ENCODE measurements at regions not wholly inside any gene's neighbourhood (a gene's known extent, or its start where the extent isn't known, plus 50 kb on each side); places are given as distances from the start of the nearest gene placed in this dataset.
"Not testable (repeated sequence)": the region's sequence is repeated elsewhere in the genome, so short reads cannot be mapped to it uniquely, and the experiment has no call there.

DNA sequence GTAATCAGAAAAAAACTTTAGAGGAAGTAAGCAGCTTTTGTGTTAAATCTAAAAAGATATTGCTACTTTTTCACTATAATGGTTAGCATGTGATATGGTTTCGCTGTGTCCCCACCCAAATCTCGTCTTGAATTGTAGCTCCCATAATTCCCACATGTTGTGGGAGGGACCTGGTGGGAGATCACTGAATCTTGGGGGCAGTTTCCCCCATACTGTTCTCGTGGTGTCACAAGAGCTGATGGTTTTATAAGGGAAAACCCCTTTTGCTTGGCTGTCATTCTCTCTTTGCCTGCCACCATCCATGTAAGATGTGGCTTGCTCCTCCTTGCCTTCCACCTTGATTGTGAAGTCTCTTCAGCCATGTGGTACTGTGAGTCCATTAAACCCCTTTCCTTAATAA, 117.1 kb downstream of the KCNJ2 start:
- no peak for DNase-seq

- no peak for DNase-seq
Measured at GRCh38 chr17:70288540-70289290, 119.4 kb downstream of the KCNJ2 start.

- no peak for DNase-seq
Measured at GRCh38 chr17:70290770-70291169, 121.4 kb downstream of the KCNJ2 start.

- DNase-seq = no peak
Measured at GRCh38 chr17:70292366-70292765, 123.0 kb downstream of the KCNJ2 start.

DNA sequence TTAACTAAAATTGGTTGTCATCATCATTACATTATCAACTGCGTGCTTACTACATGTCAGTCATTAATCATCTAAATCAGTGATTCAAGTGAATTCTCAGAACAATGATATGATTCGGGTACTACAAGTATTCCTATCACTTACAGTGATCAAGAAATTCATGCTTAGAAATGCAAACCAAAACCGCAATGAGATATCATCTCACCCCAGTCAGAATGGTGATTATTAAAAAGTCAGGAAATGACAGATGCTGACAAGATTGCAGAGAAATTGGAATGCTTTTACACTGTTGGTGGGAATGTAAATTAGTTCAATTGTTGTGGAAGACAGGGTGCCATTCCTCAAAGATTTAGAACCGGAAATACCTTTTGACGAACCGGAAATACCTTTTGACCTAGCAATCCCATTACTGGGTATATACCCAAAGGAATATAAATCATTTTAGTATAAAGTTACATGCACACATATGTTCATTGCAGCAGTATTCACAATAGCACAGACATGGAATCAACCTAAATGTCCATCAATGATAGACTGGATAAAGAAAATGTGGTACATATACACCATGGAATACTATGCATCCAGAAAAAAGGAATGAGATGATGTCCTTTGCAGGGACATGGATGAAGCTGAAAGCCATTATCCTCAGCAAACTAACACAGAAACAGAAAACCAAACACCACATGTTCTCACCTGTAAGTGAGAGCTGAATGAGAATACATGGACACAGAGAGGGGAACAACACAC, 124.4 kb downstream of the KCNJ2 start:
- not testable (repeated sequence) for DNase-seq

GRCh38 chr17:70295329-70295728, 126.0 kb downstream of the KCNJ2 start:
- DNase-seq = no peak

DNA sequence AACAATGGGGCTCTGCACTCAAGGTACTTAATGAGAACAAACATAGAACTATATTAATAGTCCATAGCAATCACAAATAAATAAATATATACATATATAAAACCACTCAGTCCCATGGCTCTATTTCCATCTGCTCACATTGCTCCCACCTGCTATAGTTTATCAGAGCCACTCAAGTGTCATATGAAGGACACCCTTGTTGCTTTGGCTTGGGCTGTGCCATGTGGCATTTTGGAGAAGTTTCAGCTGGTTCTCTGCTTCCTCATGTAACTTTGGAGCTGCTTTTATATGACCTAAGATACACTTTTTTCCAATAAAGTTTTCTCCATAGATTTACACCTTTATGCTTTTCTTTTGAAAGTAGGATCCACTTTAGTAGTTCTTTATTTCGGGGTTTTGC, 126.4 kb downstream of the KCNJ2 start:
- no peak for DNase-seq

DNA sequence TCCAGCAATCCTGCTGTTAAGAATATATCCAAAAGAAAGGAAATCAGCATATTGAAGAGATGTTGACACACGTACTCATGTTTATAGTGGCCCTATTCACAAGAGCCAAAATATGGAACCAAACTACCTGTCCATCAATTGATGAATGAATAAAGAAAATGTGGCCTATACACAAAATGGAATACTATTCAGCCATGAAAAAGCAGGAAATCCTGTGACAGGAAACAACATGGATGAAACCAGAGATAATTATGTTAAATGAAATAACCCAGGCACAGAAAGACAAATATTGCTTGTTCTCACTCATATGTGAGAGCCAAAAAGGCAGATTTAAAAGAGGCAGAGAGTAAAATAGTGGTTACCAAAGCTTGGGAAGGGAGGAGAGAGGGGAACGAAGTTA, 127.1 kb downstream of the KCNJ2 start:
- no peak for DNase-seq

- DNase-seq = no peak
Measured at GRCh38 chr17:70297397-70297796, 128.1 kb downstream of the KCNJ2 start.

DNA sequence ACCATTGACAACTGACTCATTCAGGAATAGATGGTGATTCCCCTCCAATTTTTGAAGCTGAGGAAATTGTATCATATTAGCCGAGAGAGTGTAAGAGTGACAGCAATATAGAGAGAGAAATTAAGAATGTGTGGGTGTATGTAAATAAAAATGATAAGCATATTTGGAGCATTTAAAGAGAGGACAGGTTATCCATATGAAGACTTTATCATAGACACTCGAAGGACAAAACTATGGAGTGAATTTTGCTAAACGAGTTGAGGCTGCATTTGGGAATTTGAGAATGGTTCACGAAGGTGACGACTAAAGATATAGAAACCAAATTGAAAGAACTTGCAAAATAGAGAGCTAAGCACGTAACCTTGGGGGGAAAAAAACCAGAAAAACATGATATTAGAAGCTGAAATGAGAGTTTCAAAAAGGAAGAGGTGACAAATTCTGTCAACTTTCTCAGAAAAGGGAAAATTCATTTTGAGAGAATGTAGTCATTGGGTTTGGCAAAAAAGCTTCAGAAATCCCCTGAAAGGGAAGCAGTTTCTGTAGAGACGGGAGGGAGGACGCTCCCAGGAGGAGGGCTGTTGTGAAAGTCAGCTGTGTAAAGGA, 129.7 kb downstream of the KCNJ2 start:
- DNase-seq = no peak

DNA sequence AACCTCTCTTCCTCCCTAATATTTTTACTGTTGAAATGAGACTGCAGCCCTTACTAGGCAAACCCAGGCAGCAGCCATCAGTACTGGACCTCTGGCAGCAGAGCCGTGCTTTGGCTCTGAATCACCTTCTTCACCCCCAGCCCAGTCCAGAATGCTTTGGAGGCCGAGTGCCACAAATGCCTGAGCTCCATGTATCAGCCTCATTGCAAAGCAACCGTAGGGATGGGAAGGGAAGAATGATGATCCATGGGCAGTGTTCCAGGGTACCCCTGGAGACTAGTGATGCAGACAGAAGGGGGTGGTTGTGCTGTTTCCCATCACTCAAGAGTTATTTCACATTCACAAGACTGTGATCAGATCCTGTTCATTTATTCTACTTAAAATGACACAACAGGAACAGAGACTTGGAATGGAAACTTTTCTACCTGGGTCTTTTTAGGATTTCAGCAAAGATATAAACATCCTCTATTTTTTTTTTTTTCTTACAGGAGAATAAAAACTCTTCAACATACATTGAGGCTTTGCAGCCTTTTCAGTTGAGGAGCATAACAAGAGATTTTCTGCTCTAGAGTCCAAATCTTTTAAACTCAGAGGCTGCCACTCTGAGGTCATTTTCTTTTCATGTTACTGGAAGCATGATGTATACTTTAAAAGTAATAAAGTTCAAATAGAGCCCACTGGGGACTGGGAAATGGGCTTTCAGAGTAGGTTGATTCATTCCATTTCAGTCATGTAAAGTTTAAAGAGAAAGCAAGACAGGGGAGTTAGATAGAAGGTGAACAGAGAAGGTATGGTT, 138.3 kb downstream of the KCNJ2 start:
- DNase-seq = no peak

DNA sequence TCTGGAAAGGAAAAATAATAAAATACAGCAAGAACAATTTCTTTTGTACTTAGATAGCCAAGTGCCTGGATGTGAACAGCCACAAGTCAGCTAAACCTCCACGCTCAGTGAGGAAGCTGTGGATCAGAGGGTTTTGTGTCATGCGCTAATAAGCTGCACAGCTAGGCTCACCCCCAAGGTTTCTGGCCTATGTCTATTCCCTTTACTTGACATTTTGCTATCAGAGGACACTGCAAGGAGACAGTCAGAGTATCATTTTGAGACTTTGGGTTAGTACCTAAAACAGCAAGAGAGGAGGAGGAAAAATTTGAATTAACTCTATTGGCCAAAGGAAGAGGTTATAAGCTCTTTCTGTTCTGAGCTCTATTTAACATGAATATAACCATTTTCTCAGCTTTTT, 139.3 kb downstream of the KCNJ2 start:
- no peak for DNase-seq

DNA sequence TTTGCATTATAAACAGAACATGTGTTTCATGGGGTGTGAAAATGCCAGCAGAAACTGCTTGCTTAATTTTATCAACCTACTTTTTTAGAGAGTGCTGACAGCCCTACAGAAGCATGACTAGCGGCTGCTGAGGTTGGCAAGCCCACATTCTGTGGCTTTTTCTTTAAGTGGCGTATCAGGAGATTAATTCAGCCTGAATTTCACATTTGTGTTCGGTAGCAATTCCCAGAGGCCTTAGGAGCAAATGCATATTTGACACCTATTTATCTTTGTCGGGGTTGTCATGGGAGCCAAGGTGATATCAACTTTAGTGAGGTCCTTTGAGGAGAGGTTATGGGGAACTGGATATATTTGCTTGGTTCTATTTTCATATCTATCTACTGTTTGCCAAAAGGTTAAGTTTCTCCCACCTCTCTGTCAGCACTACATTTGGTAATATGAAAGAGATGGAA, 140.9 kb downstream of the KCNJ2 start:
- DNase-seq = no peak

GRCh38 chr17:70313086-70313852, 143.9 kb downstream of the KCNJ2 start:
- DNase-seq = no peak

GRCh38 chr17:70314096-70314495, 144.8 kb downstream of the KCNJ2 start:
- no peak for DNase-seq

DNA sequence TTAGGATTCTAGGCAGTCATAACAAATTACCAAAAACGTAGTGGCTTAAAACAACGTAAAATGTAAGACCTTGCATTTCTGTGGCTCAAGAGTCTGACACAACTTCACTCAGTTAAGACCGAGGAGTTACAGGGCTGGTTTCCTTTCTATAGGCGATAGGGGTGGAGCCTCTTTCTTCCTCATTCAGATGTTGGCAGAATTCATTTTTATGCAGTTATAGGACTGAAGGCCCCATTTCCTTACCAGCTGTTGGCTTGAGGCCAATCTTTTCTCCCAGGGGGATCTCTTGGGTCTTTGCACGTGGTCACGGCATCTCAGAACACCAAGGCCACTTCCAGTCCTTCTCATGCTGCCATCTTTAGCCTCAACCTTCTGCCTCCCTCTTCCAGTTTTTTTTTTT, 145.2 kb downstream of the KCNJ2 start:
- DNase-seq = no peak

GRCh38 chr17:70317421-70317820, 148.1 kb downstream of the KCNJ2 start:
- no peak for DNase-seq

GRCh38 chr17:70318051-70318450, 148.7 kb downstream of the KCNJ2 start:
- DNase-seq = no peak

- DNase-seq = no peak
Measured at GRCh38 chr17:70319516-70319915, 150.2 kb downstream of the KCNJ2 start.

DNA sequence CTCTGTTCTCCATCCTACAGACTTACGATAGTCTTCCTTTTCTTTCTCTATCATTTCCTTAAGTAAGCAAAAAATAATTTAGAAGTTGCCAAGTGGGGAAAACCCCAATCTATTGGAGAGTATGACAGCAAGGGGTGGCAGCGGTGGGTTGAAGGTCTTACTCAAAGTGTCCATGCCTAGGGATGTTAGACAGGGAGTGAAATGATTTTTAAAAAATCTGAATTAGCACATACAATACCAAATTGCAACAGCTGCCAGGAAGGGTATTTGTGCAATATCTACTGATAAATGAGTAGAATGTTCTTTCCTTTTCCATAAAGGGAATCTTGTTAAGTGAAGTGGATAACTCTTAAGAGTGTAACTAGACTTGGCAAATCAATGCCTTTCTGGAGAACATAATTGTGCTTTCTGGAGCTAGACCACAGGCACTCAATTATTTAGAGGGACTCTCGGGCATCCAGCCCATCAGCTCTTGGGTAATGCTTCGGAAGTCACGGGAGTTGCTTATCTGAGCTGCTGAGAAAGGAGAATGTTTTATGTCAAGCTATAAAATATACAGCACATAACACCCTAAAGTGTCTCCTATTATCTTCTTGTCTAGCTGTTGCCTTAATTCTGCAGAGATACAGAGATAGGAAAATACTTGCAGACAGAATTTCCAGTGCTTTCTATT, 151.5 kb downstream of the KCNJ2 start:
- DNase-seq = no peak

GRCh38 chr17:70321352-70321751, 152.0 kb downstream of the KCNJ2 start:
- no peak for DNase-seq

All from muscle of arm (tissue), 1 donor.